H1 (cell line): ENCODE measurements at regions not wholly inside any gene's neighbourhood (a gene's known extent, or its start where the extent isn't known, plus 50 kb on each side); places are given as distances from the start of the nearest gene placed in this dataset.

Experiments
- CTCF ChIA-PET: fragments of 300-600 bp; sonication (Branson Sonifier 250); formaldehyde crosslinking; loops from one replicate; lab custom pipeline; 2021; ENCODE audit not compliant: partially characterized antibody; lab: Charles Lee
- POLR2A ChIA-PET: fragments of 300-600 bp; sonication (Branson Sonifier 250); formaldehyde crosslinking; loops from one replicate; lab custom pipeline; 2021; ENCODE audit warnings: inconsistent platforms; ENCODE audit not compliant: partially characterized antibody; lab: Charles Lee
- DNase-seq, 2 experiments: peaks; one replicate each; pipeline versions ENCODE4 v3.0.0 to v3.0.0-alpha.2; 2010 to 2022; ENCODE audit warnings: low spot score in 2 of 2, low read depth in 1 of 2, mixed read lengths in 1 of 2
- FAIRE-seq: peaks from 2 replicates; lab custom pipeline; 2011; peaks lifted over from hg19 to GRCh38; lab: Jason Lieb, UNC
- H2AFZ ChIP-seq: 2 replicates; pipeline ENCODE4 v1.8.1; 2012; ENCODE audit warnings: low read length, inconsistent platforms
- H2AK5ac ChIP-seq: 2 replicates; pipeline ENCODE4 v1.6.1; 2013; ENCODE audit warnings: low read depth, low read length
- H2BK120ac ChIP-seq: replicated peaks from 2 replicates; pipeline ENCODE3; 2013; ENCODE audit warnings: low read depth, low read length, inconsistent platforms
- H2BK12ac ChIP-seq: 2 replicates; pipeline ENCODE4 v1.6.1; 2013; ENCODE audit warnings: low read depth, low read length
- H2BK15ac ChIP-seq: 2 replicates; pipeline ENCODE4 v1.6.1; 2013; ENCODE audit warnings: low read length
- H2BK20ac ChIP-seq: 2 replicates; pipeline ENCODE4 v1.6.1; 2013; ENCODE audit warnings: low read length
- H2BK5ac ChIP-seq: 2 replicates; pipeline ENCODE4 v1.6.1; 2013; ENCODE audit warnings: low read depth, low read length
- H3K14ac ChIP-seq: 2 replicates; pipeline ENCODE4 v1.6.1; 2013; ENCODE audit warnings: inconsistent platforms; ENCODE audit not compliant: insufficient read length
- H3K18ac ChIP-seq: 2 replicates; pipeline ENCODE4 v1.6.1; 2013; ENCODE audit warnings: low read length; ENCODE audit errors: extremely low read depth
- H3K23ac ChIP-seq: 2 replicates; pipeline ENCODE4 v1.6.1; 2013; ENCODE audit warnings: inconsistent platforms; ENCODE audit not compliant: insufficient read length
- H3K23me2 ChIP-seq: 2 replicates; pipeline ENCODE4 v1.6.1; 2013; ENCODE audit warnings: low read depth, low read length
- H3K27ac ChIP-seq: 2 replicates; pipeline ENCODE4 v1.6.1; 2011; ENCODE audit warnings: low read depth, low read length, inconsistent platforms
- H3K27me3 ChIP-seq, 4 experiments: replicated peaks in 1 of 4; 1 replicate in 1 of 4; 2 replicates in 3 of 4; pipeline versions ENCODE4 v1.6.1 to v1.8.1; 2011 to 2013; ENCODE audit warnings: low read length in 3 of 4, mild to moderate bottlenecking in 3 of 4, inconsistent platforms in 2 of 4, mixed read lengths in 2 of 4, moderate library complexity in 1 of 4; ENCODE audit not compliant: control insufficient read depth in 3 of 4, insufficient read depth in 3 of 4; ENCODE audit errors: extremely low read depth in 1 of 4
- H3K36me3 ChIP-seq, 4 experiments: 2 replicates each; pipeline versions ENCODE4 v1.6.1 to v1.8.1; 2011 to 2013; ENCODE audit warnings: mild to moderate bottlenecking in 4 of 4, low read length in 3 of 4, moderate library complexity in 2 of 4, control low read depth in 1 of 4, inconsistent platforms in 1 of 4; ENCODE audit not compliant: insufficient read depth in 4 of 4, control insufficient read depth in 2 of 4
- H3K4ac ChIP-seq: replicated peaks from 2 replicates; pipeline ENCODE3; 2013; ENCODE audit warnings: low read length, low read depth, mixed read lengths, inconsistent platforms; ENCODE audit not compliant: insufficient read length
- H3K4me1 ChIP-seq, 4 experiments: replicated peaks in 1 of 4; 1 replicate in 1 of 4; 2 replicates in 3 of 4; pipeline versions ENCODE4 v1.6.1 to v1.8.1; 2011 to 2013; ENCODE audit warnings: low read length in 3 of 4, inconsistent platforms in 2 of 4, mixed read lengths in 1 of 4; ENCODE audit not compliant: insufficient read depth in 4 of 4, control insufficient read depth in 3 of 4
- H3K4me2 ChIP-seq, 2 experiments: 2 replicates each; pipeline versions ENCODE4 v1.6.1 to v1.8.1; 2011 to 2013; ENCODE audit warnings: low read depth in 2 of 2, low read length in 2 of 2, control low read depth in 1 of 2, inconsistent platforms in 1 of 2, mild to moderate bottlenecking in 1 of 2; ENCODE audit not compliant: insufficient read depth in 1 of 2
- H3K4me3 ChIP-seq, 4 experiments: fragments of 200-600, 300-600 bp in 1 of 4; sonication (generic), shearing (Covaris generic), sonication (Bioruptor Twin) in 1 of 4; 2 replicates each; pipeline versions ENCODE4 v1.5.1 to v1.8.1; 2011 to 2016; ENCODE audit warnings: low read length in 4 of 4, low read depth in 3 of 4, control low read depth in 2 of 4, inconsistent platforms in 2 of 4, mild to moderate bottlenecking in 2 of 4, mixed read lengths in 1 of 4, moderate library complexity in 1 of 4; ENCODE audit not compliant: insufficient read depth in 2 of 4; ENCODE audit errors: extremely low read depth in 1 of 4
- H3K56ac ChIP-seq: replicated peaks from 2 replicates; pipeline ENCODE3; 2013; ENCODE audit warnings: low read depth, mild to moderate bottlenecking, mixed read lengths, low read length, inconsistent platforms; ENCODE audit not compliant: insufficient read length
- H3K79me1 ChIP-seq: 2 replicates; pipeline ENCODE4 v1.6.1; 2013; ENCODE audit warnings: low read depth, low read length, control low read depth
- H3K79me2 ChIP-seq, 2 experiments: 2 replicates each; pipeline versions ENCODE4 v1.6.1 to v1.8.1; 2012 to 2013; ENCODE audit warnings: low read length in 2 of 2, mild to moderate bottlenecking in 2 of 2, inconsistent platforms in 1 of 2; ENCODE audit not compliant: insufficient read depth in 2 of 2, control insufficient read depth in 1 of 2
- H3K9ac ChIP-seq, 4 experiments: replicated peaks in 1 of 4; 1 replicate in 1 of 4; 2 replicates in 3 of 4; pipeline versions ENCODE4 v1.6.1 to v1.8.1; 2011 to 2013; ENCODE audit warnings: low read depth in 3 of 4, low read length in 3 of 4, control low read depth in 2 of 4, mild to moderate bottlenecking in 2 of 4, moderate library complexity in 2 of 4, inconsistent platforms in 1 of 4; ENCODE audit errors: extremely low read depth in 1 of 4
- H3K9me3 ChIP-seq, 2 experiments: 2 replicates each; pipeline versions ENCODE4 v1.6.1 to v1.8.1; 2012 to 2013; ENCODE audit warnings: mild to moderate bottlenecking in 2 of 2, moderate library complexity in 2 of 2, control low read depth in 1 of 2, inconsistent platforms in 1 of 2, low read depth in 1 of 2, low read length in 1 of 2, mixed read lengths in 1 of 2; ENCODE audit not compliant: insufficient read depth in 2 of 2
- H4K20me1 ChIP-seq, 2 experiments: replicated peaks in 1 of 2; 2 replicates each; pipeline versions ENCODE3 to v1.8.1; 2011 to 2013; ENCODE audit warnings: inconsistent platforms in 2 of 2, low read length in 2 of 2, mild to moderate bottlenecking in 1 of 2; ENCODE audit not compliant: insufficient read depth in 2 of 2, control insufficient read depth in 1 of 2
- H4K5ac ChIP-seq: 2 replicates; pipeline ENCODE4 v1.6.1; 2013; ENCODE audit warnings: low read length, low read depth, mixed read lengths, inconsistent platforms; ENCODE audit not compliant: insufficient read length
- H4K8ac ChIP-seq: 2 replicates; pipeline ENCODE4 v1.8.0; 2013; ENCODE audit warnings: mild to moderate bottlenecking, moderate library complexity, low read length, inconsistent platforms; ENCODE audit not compliant: insufficient read depth; ENCODE audit errors: extremely low read depth
- H4K91ac ChIP-seq: replicated peaks from 2 replicates; pipeline ENCODE3; 2013; ENCODE audit warnings: low read length, mixed read lengths, inconsistent platforms; ENCODE audit not compliant: insufficient read length
- EGR1 ChIP-seq: IDR thresholded peaks from 2 replicates; pipeline ENCODE4 v1.6.1; 2011; ENCODE audit warnings: low read depth, low read length, borderline replicate concordance
- GABPA ChIP-seq: IDR thresholded peaks from 2 replicates; pipeline ENCODE4 v1.6.1; 2011; ENCODE audit warnings: mild to moderate bottlenecking, low read length, moderate library complexity, borderline replicate concordance; ENCODE audit not compliant: insufficient read depth
- GTF2F1 ChIP-seq: IDR thresholded peaks from 2 replicates; pipeline ENCODE4 v1.6.1; 2012; ENCODE audit warnings: low read depth, low read length, improper control_type of control experiment, borderline replicate concordance
- HDAC2 ChIP-seq, 2 experiments: fragments of 300-600 bp in 1 of 2; sonication (generic) in 1 of 2; IDR thresholded peaks; 2 replicates each; pipeline ENCODE4 v1.6.1; 2011 to 2012; ENCODE audit warnings: low read depth in 2 of 2, low read length in 2 of 2, mild to moderate bottlenecking in 2 of 2, moderate library complexity in 2 of 2, borderline replicate concordance in 1 of 2, inconsistent platforms in 1 of 2
- KDM4A ChIP-seq: IDR thresholded peaks from one replicate; pipeline ENCODE4 v1.7.1; 2012; ENCODE audit warnings: low read depth, mild to moderate bottlenecking, moderate library complexity, low read length, inconsistent platforms; ENCODE audit not compliant: severe bottlenecking
- MAX ChIP-seq: IDR thresholded peaks from 2 replicates; pipeline ENCODE4 v1.6.1; 2012; ENCODE audit warnings: inconsistent platforms
- NRF1 ChIP-seq: IDR thresholded peaks from 2 replicates; pipeline ENCODE4 v1.6.1; 2011; ENCODE audit warnings: mild to moderate bottlenecking, low read depth, low read length, improper control_type of control experiment
- SAP30 ChIP-seq: fragments of 300-600 bp; sonication (generic); IDR thresholded peaks from 2 replicates; pipeline ENCODE4 v1.7.1; 2012; ENCODE audit warnings: low read length, moderate library complexity, mild to moderate bottlenecking, inconsistent platforms; ENCODE audit not compliant: insufficient read depth, insufficient replicate concordance
- SIN3A ChIP-seq, 2 experiments: IDR thresholded peaks in 1 of 2; conservative IDR thresholded peaks in 1 of 2; 2 replicates each; pipeline ENCODE4 v1.6.1; 2011 to 2012; ENCODE audit warnings: low read length in 2 of 2, improper control_type of control experiment in 1 of 2, low read depth in 1 of 2, mild to moderate bottlenecking in 1 of 2
- SIRT6 ChIP-seq: IDR thresholded peaks from one replicate; pipeline ENCODE4 v1.7.1; 2012; ENCODE audit warnings: low read length, inconsistent platforms
- TBP ChIP-seq: IDR thresholded peaks from 2 replicates; pipeline ENCODE4 v1.6.1; 2011; ENCODE audit warnings: low read depth, low read length, improper control_type of control experiment
- YY1 ChIP-seq: IDR thresholded peaks from 2 replicates; pipeline ENCODE4 v1.6.1; 2011; ENCODE audit warnings: low read depth, mild to moderate bottlenecking, low read length
- WGBS, 2 experiments: shearing (Covaris generic) in 1 of 2; methylation state at CpG; one replicate each; pipeline versions ENCODE4 v1.1.6 to v1.1.7; 2013 to 2015; ENCODE audit warnings: low lambda C conversion rate in 2 of 2, mixed read lengths in 2 of 2, inconsistent platforms in 1 of 2, low coverage in 1 of 2, missing lambda C conversion rate in 1 of 2; ENCODE audit not compliant: insufficient replicate concordance in 2 of 2, insufficient coverage in 1 of 2, insufficient read length in 1 of 2; ENCODE audit errors: extremely low coverage in 1 of 2, missing lambda C conversion rate in 1 of 2; 5-methylcytosine and 5-hydroxymethylcytosine counted together

- H3K4me2 ChIP-seq, result no peak overlapping the region
- no peak overlapping the region for H3K56ac ChIP-seq
- ChIA-PET POLR2A (no interaction called here), CTCF (no interaction called here)
- 94% methylated on average over 3 of the region's 3 CpGs; no CpG with 5 or more reads in 1 of the 2 experiments for WGBS, 2 experiments
- H4K20me1 ChIP-seq, result no peaks in the 10 kb centered on the region
- H3K23me2 ChIP-seq, result no peaks in the 10 kb centered on the region
- H3K4ac ChIP-seq, result no peak overlapping the region
- H3K9ac ChIP-seq, result no peak overlapping the region
- H3K18ac ChIP-seq, result no peak overlapping the region
- DNase-seq (no peak), FAIRE-seq (no peak)
- H3K36me3 ChIP-seq, result no peaks in the 10 kb centered on the region
- H3K9me3 ChIP-seq, result no peaks in the 10 kb centered on the region
- no peak overlapping the region for H3K4me3 ChIP-seq
- H3K27ac ChIP-seq, result no peak overlapping the region
- no peak overlapping the region for H3K23ac ChIP-seq
- no peak overlapping the region for H3K14ac ChIP-seq
- no peak overlapping the region for H2BK5ac ChIP-seq
- no peaks in the 10 kb centered on the region for H3K79me2 ChIP-seq
- H2AK5ac ChIP-seq, result no peak overlapping the region
- H4K91ac ChIP-seq, result no peak overlapping the region
- no peak overlapping the region for H2BK12ac ChIP-seq
- H4K5ac ChIP-seq, result no peak overlapping the region
- no peak overlapping the region for H2AFZ ChIP-seq
- H2BK20ac ChIP-seq, result no peak overlapping the region
- peaks cover 1 to 12% (median 5%) of the 10 kb centered on the region in 4 experiments; a peak in 5 of 7 replicates for H3K4me1 ChIP-seq
- H2BK15ac ChIP-seq, result no peak overlapping the region
- no peak overlapping the region for H2BK120ac ChIP-seq
- H3K79me1 ChIP-seq, result no peaks in the 10 kb centered on the region
- H4K8ac ChIP-seq, result no peak overlapping the region
- H3K27me3 ChIP-seq, result no peaks in the 10 kb centered on the region
- TF ChIP-seq GTF2F1 (no peak), NRF1 (no peak), TBP (no peak), HDAC2 (IDR thresholded peaks at IDR 0.05; ENCODE audit: borderline replicate concordance in 1 of 2, low read depth in 2 of 2, low read length in 2 of 2) (no peak), EGR1 (no peak), SIN3A (conservative IDR thresholded peaks at IDR 0.05 in 1 of 2, IDR thresholded peaks at IDR 0.05 in 1 of 2; ENCODE audit: low read depth in 1 of 2, low read length in 2 of 2) (no peak), SAP30 (no peak), SIRT6 (no peak), MAX (no peak), GABPA (no peak), KDM4A (no peak), YY1 (no peak)
Observed at GRCh38 chr9:83182071-83182470, 119.1 kb upstream of the RASEF start.
